Stomach (tissue), 8 donors: ENCODE measurements at regions not wholly inside any gene's neighbourhood (a gene's known extent, or its start where the extent isn't known, plus 50 kb on each side); places are given as distances from the start of the nearest gene placed in this dataset.

Experiments used
- DNase-seq, 2 donors: peaks; one replicate each; pipeline versions ENCODE4 v3.0.0 to v3.0.0-alpha.2; 2013 to 2019
- H3K27ac ChIP-seq, 5 donors: fragments of 200-600 bp in 4 of 5; sonication (generic) in 4 of 5; one replicate each; pipeline ENCODE4 v1.5.1; 2013 to 2019; ENCODE audit warnings: mild to moderate bottlenecking in 1 of 5, moderate library complexity in 1 of 5
- H3K27me3 ChIP-seq, 3 donors: fragments of 200-600 bp; sonication (generic); one replicate each; pipeline ENCODE4 v1.5.1; 2017 to 2019; ENCODE audit warnings: mixed run types in 1 of 3
- H3K36me3 ChIP-seq, 4 donors: fragments of 200-600 bp; sonication (generic); 1 replicate in 3 of 4; 2 replicates in 1 of 4; pipeline ENCODE4 v1.5.1; 2016 to 2019
- H3K4me1 ChIP-seq, 4 donors: fragments of 200-600 bp; sonication (generic); one replicate each; pipeline ENCODE4 v1.5.1; 2016 to 2019
- H3K4me3 ChIP-seq, 4 donors: fragments of 200-600 bp; sonication (generic) in 3 of 4; one replicate each; pipeline ENCODE4 v1.5.1; 2016 to 2019; ENCODE audit warnings: mild to moderate bottlenecking in 1 of 4
- H3K9me3 ChIP-seq, 4 donors: fragments of 200-600 bp; sonication (generic); one replicate each; pipeline ENCODE4 v1.5.1; 2016 to 2019
- CTCF ChIP-seq, 7 experiments: fragments of 450-650 bp in 4 of 7; fragments of 200-600 bp in 3 of 7; sonication (generic) in 3 of 7; IDR thresholded peaks; one replicate each; pipeline ENCODE4 v1.5.1; 2016 to 2019; ENCODE audit warnings: antibody characterized with exemption in 7 of 7, control low read depth in 2 of 7, mild to moderate bottlenecking in 1 of 7
- EP300 ChIP-seq: sonication (generic); formaldehyde crosslinking; IDR thresholded peaks from one replicate; pipeline ENCODE4 v1.6.1; 2017; ENCODE audit warnings: antibody characterized with exemption
- POLR2A ChIP-seq, 4 donors: fragments of 450-650 bp; IDR thresholded peaks; one replicate each; pipeline ENCODE4 v1.6.1; 2016; ENCODE audit warnings: antibody characterized with exemption in 4 of 4, control low read depth in 2 of 4, mild to moderate bottlenecking in 1 of 4, moderate library complexity in 1 of 4
- POLR2AphosphoS5 ChIP-seq, 3 donors: sonication (generic); formaldehyde crosslinking; IDR thresholded peaks; one replicate each; pipeline ENCODE4 v1.6.1; 2016; ENCODE audit warnings: antibody characterized with exemption in 3 of 3
- WGBS, 5 donors: extraction: QIAGEN DNeasy Blood & Tissue Kit in 3 of 5; methylation state at CpG; one replicate each; pipeline versions ENCODE4 v1.1.5 to v1.1.7; 2013 to 2018; 5-methylcytosine and 5-hydroxymethylcytosine counted together
- intact Hi-C: fragments of 100-400 bp; cut with DNase I; formaldehyde crosslinking; loops from one replicate; pipeline ENCODE4 v1.15.1; 2023; ENCODE audit warnings: low total_unique reads
- donor health status: healthy with polysubstance abuse.
- donor health status: Bipolar disorder and iron deficiency.
- donor health status: healthy.

GRCh38 chr17:77020973-77021372, 119.8 kb upstream of the SEC14L1 start:
- DNase-seq = no peak
- Histone ChIP-seq H3K36me3 (no peaks in the 10 kb centered on the region), H3K27me3 (peaks cover 0 to 26% (median 0%) of the 10 kb centered on the region in 3 donors), H3K4me1 (no peaks in the 10 kb centered on the region), H3K9me3 (peaks cover 0 to 19% (median 3%) of the 10 kb centered on the region in 4 donors), H3K27ac (no peak overlapping the region), H3K4me3 (no peak overlapping the region)
- WGBS, 5 donors = 59 to 80% (median 75%) methylated on average over 1 of the region's 1 CpG
- TF ChIP-seq POLR2AphosphoS5 (IDR thresholded peaks at IDR 0.05) (no peak), CTCF (IDR thresholded peaks at IDR 0.05) (no peak), POLR2A (IDR thresholded peaks at IDR 0.05) (no peak), EP300 (no peak)
- intact Hi-C loops = no loop called here

GRCh38 chr17:77022766-77023165, 118.0 kb upstream of the SEC14L1 start:
- peaks cover 0 to 19% (median 0%) of the 10 kb centered on the region in 3 donors for H3K27me3 ChIP-seq
- H3K4me1 ChIP-seq = no peaks in the 10 kb centered on the region
- no peak overlapping the region for H3K4me3 ChIP-seq
- 47 to 80% (median 71%) methylated on average over 2 of the region's 2 CpGs for WGBS, 5 donors
- H3K9me3 ChIP-seq = peaks cover 0 to 30% (median 12%) of the 10 kb centered on the region in 4 donors
- TF ChIP-seq POLR2AphosphoS5 (IDR thresholded peaks at IDR 0.05) (no peak), EP300 (no peak), POLR2A (IDR thresholded peaks at IDR 0.05) (no peak), CTCF (IDR thresholded peaks at IDR 0.05) (no peak)
- DNase-seq = no peak
- intact Hi-C loops = no loop called here
- no peak overlapping the region for H3K27ac ChIP-seq
- H3K36me3 ChIP-seq = no peaks in the 10 kb centered on the region

- Histone ChIP-seq H3K9me3 (peaks cover 0 to 36% (median 16%) of the 10 kb centered on the region in 4 donors), H3K4me1 (no peaks in the 10 kb centered on the region), H3K27ac (no peak overlapping the region), H3K27me3 (peaks cover 0 to 12% (median 0%) of the 10 kb centered on the region in 3 donors), H3K4me3 (no peak overlapping the region), H3K36me3 (no peaks in the 10 kb centered on the region)
- WGBS, 5 donors = 71 to 85% (median 82%) methylated on average over 2 of the region's 2 CpGs
- no peak for TF ChIP-seq EP300
- no peak for TF ChIP-seq POLR2A (IDR thresholded peaks at IDR 0.05)
- no peak for TF ChIP-seq POLR2AphosphoS5 (IDR thresholded peaks at IDR 0.05)
- no peak for TF ChIP-seq CTCF (IDR thresholded peaks at IDR 0.05)
- no peak for DNase-seq
- intact Hi-C loops = no loop called here
Measured at GRCh38 chr17:77025781-77026180, 115.0 kb upstream of the SEC14L1 start.

- no peak for DNase-seq
- Histone ChIP-seq H3K4me1 (no peaks in the 10 kb centered on the region), H3K36me3 (no peaks in the 10 kb centered on the region), H3K4me3 (no peak overlapping the region), H3K27ac (no peak overlapping the region), H3K9me3 (peaks cover 0 to 33% (median 25%) of the 10 kb centered on the region in 4 donors), H3K27me3 (peaks cover 0 to 12% (median 0%) of the 10 kb centered on the region in 3 donors)
- intact Hi-C loops = no loop called here
- no peak for TF ChIP-seq POLR2A (IDR thresholded peaks at IDR 0.05)
- no peak for TF ChIP-seq EP300
- no peak for TF ChIP-seq POLR2AphosphoS5 (IDR thresholded peaks at IDR 0.05)
- no peak for TF ChIP-seq CTCF (IDR thresholded peaks at IDR 0.05)
- 30 to 67% (median 53%) methylated on average over 3 of the region's 3 CpGs for WGBS, 5 donors
Measured at GRCh38 chr17:77027271-77027889, 113.4 kb upstream of the SEC14L1 start.
